T-cell (primary cell): ENCODE measurements at regions not wholly inside any gene's neighbourhood (a gene's known extent, or its start where the extent isn't known, plus 50 kb on each side); places are given as distances from the start of the nearest gene placed in this dataset.

Experiments
- ATAC-seq, 4 experiments: fragments of 200-7000 bp in 3 of 4; fragments of 150-1000 bp in 1 of 4; cut with Tn5 transposase; replicated peaks in 1 of 4; 1 replicate in 3 of 4; 2 replicates in 1 of 4; pipeline ENCODE4 v1.10.0; 2021; ENCODE audit warnings: moderate library complexity in 3 of 4, mild to moderate bottlenecking in 2 of 4, moderate number of reproducible peaks in 1 of 4
- CTCF ChIA-PET, 2 donors: fragments of 300-600 bp; sonication (Branson Sonifier 250); formaldehyde crosslinking; loops; one replicate each; lab custom pipeline; 2022; ENCODE audit warnings: antibody characterized with exemption in 2 of 2; lab: Charles Lee
- POLR2A ChIA-PET, 2 donors: fragments of 300-600 bp; sonication (Branson Sonifier 250); formaldehyde crosslinking; loops; one replicate each; lab custom pipeline; 2022; ENCODE audit warnings: antibody characterized with exemption in 2 of 2; lab: Charles Lee
- DNase-seq, 35 experiments: peaks; one replicate each; pipeline versions ENCODE4 v3.0.0 to v3.0.0-alpha.2; 2013 to 2023
- H3K27ac ChIP-seq: one replicate; pipeline ENCODE4 v1.5.1; 2013; ENCODE audit warnings: low read length
- H3K27me3 ChIP-seq, 2 experiments: replicated peaks in 1 of 2; 1 replicate in 1 of 2; 2 replicates in 1 of 2; pipeline versions ENCODE4 v1.6.1 to v1.7.0; 2013; ENCODE audit warnings: low read length in 1 of 2, mixed read lengths in 1 of 2; ENCODE audit not compliant: control insufficient read depth in 2 of 2, insufficient read depth in 2 of 2; ENCODE audit errors: extremely low read depth in 1 of 2
- H3K36me3 ChIP-seq, 2 donors: 1 replicate in 1 of 2; 2 replicates in 1 of 2; pipeline versions ENCODE4 v1.6.1 to v1.7.0; 2013; ENCODE audit warnings: low read length in 1 of 2; ENCODE audit not compliant: control insufficient read depth in 2 of 2, insufficient read depth in 1 of 2; ENCODE audit errors: extremely low read depth in 1 of 2
- H3K4me1 ChIP-seq, 2 experiments: 1 replicate in 1 of 2; 2 replicates in 1 of 2; pipeline versions ENCODE4 v1.6.1 to v1.7.0; 2013; ENCODE audit warnings: low read length in 2 of 2, mixed read lengths in 1 of 2; ENCODE audit not compliant: insufficient read depth in 2 of 2, control insufficient read depth in 1 of 2; ENCODE audit errors: extremely low read depth in 1 of 2
- H3K4me3 ChIP-seq, 2 donors: 1 replicate in 1 of 2; 2 replicates in 1 of 2; pipeline versions ENCODE4 v1.5.1 to v1.7.0; 2013; ENCODE audit warnings: mild to moderate bottlenecking in 2 of 2, low read length in 1 of 2, moderate library complexity in 1 of 2; ENCODE audit not compliant: control insufficient read depth in 1 of 2; ENCODE audit errors: extremely low read depth in 1 of 2
- H3K9me3 ChIP-seq: 2 replicates; pipeline ENCODE4 v1.7.0; 2013
- H3K27ac Mint-ChIP-seq, 2 donors: one replicate each; pipeline ENCODE4 v1.8.0; 2020 to 2021; ENCODE audit warnings: mild to moderate bottlenecking in 2 of 2, mixed read lengths in 2 of 2
- H3K27me3 Mint-ChIP-seq, 2 donors: one replicate each; pipeline ENCODE4 v1.8.0; 2021 to 2022; ENCODE audit warnings: mixed read lengths in 2 of 2
- H3K36me3 Mint-ChIP-seq: one replicate; pipeline ENCODE4 v1.8.0; 2021; ENCODE audit warnings: mixed read lengths
- H3K4me1 Mint-ChIP-seq, 3 donors: one replicate each; pipeline ENCODE4 v1.8.0; 2020 to 2022; ENCODE audit warnings: mixed read lengths in 3 of 3, mild to moderate bottlenecking in 1 of 3
- H3K4me3 Mint-ChIP-seq, 3 donors: one replicate each; pipeline ENCODE4 v1.8.0; 2020 to 2022; ENCODE audit warnings: mild to moderate bottlenecking in 3 of 3, mixed read lengths in 3 of 3, moderate library complexity in 3 of 3
- H3K9me3 Mint-ChIP-seq, 3 donors: one replicate each; pipeline ENCODE4 v1.8.0; 2020 to 2022; ENCODE audit warnings: mixed read lengths in 3 of 3
- WGBS: methylation state at CpG from one replicate; pipeline ENCODE4 v1.1.5; 2013; ENCODE audit warnings: missing lambda C conversion rate; ENCODE audit not compliant: insufficient coverage; 5-methylcytosine and 5-hydroxymethylcytosine counted together

DNA sequence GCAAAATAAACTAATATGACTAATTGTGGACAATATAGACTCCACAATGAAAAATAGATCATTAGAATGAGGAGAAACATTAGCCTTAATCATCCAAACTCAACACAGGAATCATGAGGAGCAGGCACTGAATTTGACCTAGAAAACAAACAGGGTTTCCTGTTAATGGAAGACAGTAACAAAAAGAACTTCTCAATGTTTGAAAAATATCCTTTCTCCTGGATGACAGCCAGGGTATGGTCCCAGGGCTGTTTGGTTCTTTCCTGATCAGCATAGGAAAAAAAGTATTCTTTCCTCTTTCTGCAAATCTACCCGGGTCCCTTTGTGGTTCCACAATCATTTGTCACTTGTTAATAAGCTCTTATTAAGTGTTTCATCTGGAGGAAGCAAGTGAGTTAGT lies 145.3 kb upstream of the SVIL start:
- Mint-ChIP-seq H3K9me3 (no peaks in the 10 kb centered on the region), H3K4me1 (no peaks in the 10 kb centered on the region), H3K27me3 (peaks cover 21 to 44% of the 10 kb centered on the region in 2 donors), H3K4me3 (no peak overlapping the region), H3K27ac (no peak overlapping the region), H3K36me3 (no peaks in the 10 kb centered on the region)
- no peak for DNase-seq
- no peaks in the 10 kb centered on the region for H3K4me1 ChIP-seq
- no peaks in the 10 kb centered on the region for H3K36me3 ChIP-seq
- no peak overlapping the region for H3K4me3 ChIP-seq
- no peak for ATAC-seq
- WGBS = no CpG with 5 or more reads among the region's 1 CpG
- peaks cover 0 to 16% of the 10 kb centered on the region in 2 experiments for H3K27me3 ChIP-seq
- H3K27ac ChIP-seq = no peak overlapping the region
- ChIA-PET POLR2A (no interaction called here), CTCF (interaction anchor here (0.6 kb wide), 2 partner anchors 393 to 611 kb away, joined by 3 to 5 read pairs; no protein-coding TSS in a partner anchor)
- H3K9me3 ChIP-seq = no peaks in the 10 kb centered on the region

DNA sequence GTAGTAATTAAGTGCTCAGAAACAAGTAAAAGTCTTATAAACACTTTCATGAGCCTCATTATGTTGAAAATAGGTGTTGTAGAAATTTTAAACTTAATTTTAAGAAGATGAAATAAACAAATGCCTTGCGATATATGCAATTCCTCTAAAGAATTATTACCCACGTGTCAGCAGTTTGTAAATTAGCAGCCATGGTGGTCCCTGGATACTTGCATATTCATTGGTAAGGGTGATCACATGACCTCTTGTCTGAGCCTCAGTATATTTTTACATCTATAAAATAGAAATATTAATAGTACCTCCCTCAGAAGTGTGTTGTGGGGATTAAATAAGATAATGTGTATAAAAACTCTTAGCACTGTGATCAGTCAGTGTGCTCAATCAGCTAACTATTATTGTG lies 141.5 kb upstream of the SVIL start:
- Mint-ChIP-seq H3K36me3 (no peaks in the 10 kb centered on the region), H3K4me1 (peaks cover 8 to 10% (median 10%) of the 10 kb centered on the region in 3 donors), H3K27ac (no peak overlapping the region), H3K27me3 (peaks cover 16 to 34% of the 10 kb centered on the region in 2 donors), H3K4me3 (no peak overlapping the region), H3K9me3 (peaks cover 0 to 4% (median 0%) of the 10 kb centered on the region in 3 donors)
- Histone ChIP-seq H3K4me3 (no peak overlapping the region), H3K4me1 (peaks cover 5 to 7% of the 10 kb centered on the region in 2 experiments), H3K27ac (no peak overlapping the region), H3K36me3 (no peaks in the 10 kb centered on the region), H3K9me3 (no peaks in the 10 kb centered on the region), H3K27me3 (peaks cover 0 to 12% of the 10 kb centered on the region in 2 experiments)
- ChIA-PET CTCF (interaction anchor here in 1 of 2 donors (0.6 kb wide), 1 partner anchor 229 kb away, joined by 5 read pairs; no protein-coding TSS in a partner anchor), POLR2A (no interaction called here)
- no peak for DNase-seq
- ATAC-seq = no peak
- WGBS = no CpG with 5 or more reads among the region's 2 CpGs

DNA sequence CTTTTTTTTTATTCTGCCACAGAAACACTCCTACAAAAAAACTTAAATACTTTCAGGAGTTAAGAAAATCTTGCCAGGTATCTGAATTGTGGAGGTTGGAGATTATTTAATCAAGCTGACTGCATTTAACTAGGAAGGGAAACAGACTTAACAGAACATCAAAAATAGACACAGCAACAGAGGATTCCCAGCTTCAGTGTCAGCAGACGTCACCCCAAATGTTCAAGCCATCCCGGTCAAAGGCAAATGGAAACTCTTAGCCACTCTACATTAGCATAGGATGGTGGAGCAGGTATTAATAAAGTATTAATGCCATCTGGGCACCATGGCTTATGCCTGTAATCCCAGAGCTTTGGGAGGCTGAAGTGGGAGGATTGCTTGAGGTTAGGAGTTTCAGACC lies 139.7 kb upstream of the SVIL start:
- H3K27ac Mint-ChIP-seq = no peak overlapping the region
- no CpG with 5 or more reads among the region's 2 CpGs for WGBS
- no peak overlapping the region for H3K4me3 ChIP-seq
- ChIA-PET CTCF (no interaction called here), POLR2A (interaction anchor here in 1 of 2 donors (0.6 kb wide), 1 partner anchor 15 kb away, joined by 4 read pairs; no protein-coding TSS in a partner anchor)
- peaks cover 8 to 10% (median 10%) of the 10 kb centered on the region in 3 donors for H3K4me1 Mint-ChIP-seq
- H3K27ac ChIP-seq = no peak overlapping the region
- H3K36me3 ChIP-seq = no peaks in the 10 kb centered on the region
- no peaks in the 10 kb centered on the region for H3K36me3 Mint-ChIP-seq
- DNase-seq (no peak), ATAC-seq (no peak)
- H3K4me3 Mint-ChIP-seq = no peak overlapping the region
- H3K4me1 ChIP-seq = peaks cover 5 to 7% of the 10 kb centered on the region in 2 experiments
- H3K27me3 ChIP-seq = peaks cover 0 to 9% of the 10 kb centered on the region in 2 experiments
- H3K9me3 Mint-ChIP-seq = peaks cover 0 to 4% (median 0%) of the 10 kb centered on the region in 3 donors
- peaks cover 14 to 34% of the 10 kb centered on the region in 2 donors for H3K27me3 Mint-ChIP-seq
- no peaks in the 10 kb centered on the region for H3K9me3 ChIP-seq

DNA sequence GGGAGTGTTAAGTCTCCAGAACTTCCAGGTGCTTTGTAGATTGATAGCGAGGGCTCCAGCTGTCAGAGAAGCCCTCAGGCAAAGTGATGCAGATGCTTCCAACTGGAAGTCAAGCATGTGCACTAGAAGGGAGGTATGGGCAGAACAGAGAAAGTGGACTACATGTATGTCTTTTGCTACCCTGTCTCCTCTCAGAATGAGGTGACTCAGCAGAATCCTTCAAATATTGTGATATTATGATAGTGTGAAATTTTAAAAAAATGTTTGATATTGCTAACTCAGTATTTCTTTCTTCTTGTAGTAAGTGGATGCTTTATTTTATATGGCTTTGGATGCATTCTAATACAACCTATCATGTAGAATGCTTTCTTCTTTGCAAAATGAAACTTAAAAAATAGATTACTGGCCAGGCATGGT lies 138.9 kb upstream of the SVIL start:
- Histone ChIP-seq H3K4me3 (no peak overlapping the region), H3K36me3 (no peaks in the 10 kb centered on the region), H3K9me3 (no peaks in the 10 kb centered on the region), H3K27ac (no peak overlapping the region), H3K27me3 (peaks cover 0 to 9% of the 10 kb centered on the region in 2 experiments), H3K4me1 (peaks cover 5 to 7% of the 10 kb centered on the region in 2 experiments)
- WGBS = 100% methylated on average over 1 of the region's 1 CpG
- Mint-ChIP-seq H3K4me3 (no peak overlapping the region), H3K27ac (no peak overlapping the region), H3K36me3 (no peaks in the 10 kb centered on the region), H3K4me1 (peaks cover 8 to 10% (median 10%) of the 10 kb centered on the region in 3 donors), H3K9me3 (peaks cover 0 to 4% (median 0%) of the 10 kb centered on the region in 3 donors), H3K27me3 (peaks cover 8 to 26% of the 10 kb centered on the region in 2 donors)
- no peak for ATAC-seq
- ChIA-PET POLR2A (no interaction called here), CTCF (no interaction called here)
- DNase-seq = no peak

DNA sequence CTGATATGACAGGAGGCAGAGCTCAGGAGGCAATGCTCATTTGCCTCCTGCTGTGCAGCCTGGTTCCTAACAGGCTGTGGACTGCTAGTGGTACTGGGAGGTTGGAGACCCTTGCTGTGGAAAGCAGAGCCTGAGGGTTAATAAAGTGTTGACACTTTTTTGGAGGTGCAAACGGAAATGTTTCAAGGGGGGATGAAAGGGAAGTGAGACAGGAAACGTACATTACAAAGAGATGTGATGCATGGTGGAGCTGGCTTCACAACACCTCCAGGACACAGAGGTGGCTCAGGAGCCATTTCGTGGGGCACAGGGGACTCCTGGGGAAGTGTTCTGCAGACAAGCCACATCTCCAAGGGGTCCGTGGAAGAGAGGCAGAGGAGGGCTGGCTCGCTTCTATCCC lies 137.6 kb upstream of the SVIL start:
- H3K9me3 Mint-ChIP-seq = peaks cover 0 to 4% (median 0%) of the 10 kb centered on the region in 3 donors
- ChIA-PET POLR2A (no interaction called here), CTCF (no interaction called here)
- no peaks in the 10 kb centered on the region for H3K36me3 Mint-ChIP-seq
- 7% methylated on average over 2 of the region's 5 CpGs for WGBS
- H3K9me3 ChIP-seq = no peaks in the 10 kb centered on the region
- DNase-seq = peak in 1 of 35 experiments; percentile 1
- no peak overlapping the region for H3K27ac ChIP-seq
- H3K27ac Mint-ChIP-seq = no peak overlapping the region
- no peak overlapping the region for H3K4me3 ChIP-seq
- H3K4me3 Mint-ChIP-seq = peak overlapping the region in 1 of 3 donors; percentile 56
- peaks cover 8 to 10% (median 10%) of the 10 kb centered on the region in 3 donors for H3K4me1 Mint-ChIP-seq
- H3K27me3 ChIP-seq = peaks cover 0 to 13% of the 10 kb centered on the region in 2 experiments
- H3K4me1 ChIP-seq = peaks cover 5 to 7% of the 10 kb centered on the region in 2 experiments
- ATAC-seq = peak in 1 of 4 experiments; percentile 50
- H3K36me3 ChIP-seq = no peaks in the 10 kb centered on the region
- H3K27me3 Mint-ChIP-seq = peaks cover 5 to 21% of the 10 kb centered on the region in 2 donors

DNA sequence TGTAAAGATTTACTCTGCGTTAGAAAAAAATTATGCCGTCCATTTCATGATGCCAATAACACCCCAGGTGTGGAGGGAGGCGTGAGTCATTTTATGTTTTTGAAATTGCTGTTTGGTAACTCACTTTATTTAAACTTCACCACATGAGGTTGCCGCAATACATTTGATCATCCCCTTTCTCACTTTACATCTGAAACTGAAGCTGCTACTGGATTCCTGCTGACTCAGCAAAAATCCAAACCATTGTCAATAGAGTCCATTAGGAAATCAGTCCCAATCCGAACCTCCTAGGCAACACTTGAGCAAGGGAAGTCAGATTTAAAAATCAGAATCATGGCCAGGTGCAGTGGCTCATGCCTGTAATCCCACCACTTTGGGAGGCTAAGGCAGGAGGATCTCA lies 136.6 kb upstream of the SVIL start:
- peaks cover 0 to 13% of the 10 kb centered on the region in 2 experiments for H3K27me3 ChIP-seq
- ATAC-seq (no peak), DNase-seq (no peak)
- H3K27ac Mint-ChIP-seq = no peak overlapping the region
- H3K4me3 ChIP-seq = no peak overlapping the region
- no peaks in the 10 kb centered on the region for H3K9me3 ChIP-seq
- no peaks in the 10 kb centered on the region for H3K36me3 ChIP-seq
- H3K4me1 Mint-ChIP-seq = peaks cover 8 to 10% (median 10%) of the 10 kb centered on the region in 3 donors
- H3K27ac ChIP-seq = no peak overlapping the region
- 75% methylated on average over 2 of the region's 5 CpGs for WGBS
- CTCF ChIA-PET = no interaction called here
- peaks cover 5 to 16% of the 10 kb centered on the region in 2 donors for H3K27me3 Mint-ChIP-seq
- H3K4me3 Mint-ChIP-seq = no peak overlapping the region
- H3K9me3 Mint-ChIP-seq = peaks cover 0 to 4% (median 0%) of the 10 kb centered on the region in 3 donors
- POLR2A ChIA-PET = no interaction called here
- H3K4me1 ChIP-seq = peaks cover 5 to 7% of the 10 kb centered on the region in 2 experiments
- no peaks in the 10 kb centered on the region for H3K36me3 Mint-ChIP-seq
